IMR-90 (cell line): ENCODE measurements at regions not wholly inside any gene's neighbourhood (a gene's known extent, or its start where the extent isn't known, plus 50 kb on each side); places are given as distances from the start of the nearest gene placed in this dataset.

Experiments used
- ATAC-seq: fragments of 200-7000 bp; cut with Tn5 transposase; 2 replicates; pipeline ENCODE4 v1.9.1; 2020; ENCODE audit warnings: low read depth, mild to moderate bottlenecking, moderate library complexity
- BruUV-seq: library from RNA; stranded (reverse); fragments of 400-500 nt; replicated peaks from 2 replicates; lab custom pipeline; 2021; lab: Mats Ljungman, UMichigan
- CTCF ChIA-PET: fragments of 300-600 bp; formaldehyde crosslinking; extraction: SDS; loops from one replicate; lab custom pipeline; 2021; ENCODE audit warnings: antibody characterized with exemption; lab: Yijun Ruan, JAX
- POLR2A ChIA-PET: fragments of 300-600 bp; sonication (Branson Sonifier 250); formaldehyde crosslinking; loops from one replicate; lab custom pipeline; 2022; ENCODE audit warnings: antibody characterized with exemption; ENCODE audit not compliant: unreplicated experiment; lab: Charles Lee
- DNase-seq: peaks from one replicate; pipeline ENCODE4 v3.0.0; 2013
- H2AFZ ChIP-seq: replicated peaks from 2 replicates; pipeline ENCODE3; 2013; ENCODE audit warnings: low read length, mild to moderate bottlenecking; ENCODE audit not compliant: poor library complexity
- H2AK5ac ChIP-seq: 2 replicates; pipeline ENCODE4 v1.6.1; 2013; ENCODE audit warnings: low read depth, low read length, inconsistent platforms
- H2AK9ac ChIP-seq: replicated peaks from 2 replicates; pipeline ENCODE3; 2013; ENCODE audit warnings: mild to moderate bottlenecking, low read depth, low read length, moderate library complexity; ENCODE audit not compliant: poor library complexity
- H2BK120ac ChIP-seq: 2 replicates; pipeline ENCODE4 v1.6.1; 2013; ENCODE audit warnings: low read depth, low read length, inconsistent platforms
- H2BK15ac ChIP-seq: 3 replicates; pipeline ENCODE4 v1.6.1; 2013; ENCODE audit warnings: low read depth, low read length, inconsistent platforms
- H2BK20ac ChIP-seq: 2 replicates; pipeline ENCODE4 v1.6.1; 2013; ENCODE audit warnings: low read depth, mild to moderate bottlenecking, inconsistent platforms, low read length, moderate library complexity
- H2BK5ac ChIP-seq: 2 replicates; pipeline ENCODE4 v1.6.1; 2013; ENCODE audit warnings: mild to moderate bottlenecking, low read depth, low read length, inconsistent platforms; ENCODE audit not compliant: poor library complexity, severe bottlenecking
- H3K14ac ChIP-seq: replicated peaks from 2 replicates; pipeline ENCODE4 v1.6.1; 2013; ENCODE audit warnings: low read depth, low read length, inconsistent platforms
- H3K18ac ChIP-seq: 2 replicates; pipeline ENCODE4 v1.6.1; 2013; ENCODE audit warnings: low read depth, low read length, control low read depth
- H3K23ac ChIP-seq: 2 replicates; pipeline ENCODE4 v1.6.1; 2013; ENCODE audit warnings: low read depth, low read length, inconsistent platforms
- H3K27ac ChIP-seq: 2 replicates; pipeline ENCODE4 v1.5.1; 2013; ENCODE audit warnings: mild to moderate bottlenecking, control low read depth, low read length; ENCODE audit not compliant: insufficient read depth
- H3K27me3 ChIP-seq: 2 replicates; pipeline ENCODE4 v1.6.1; 2013; ENCODE audit warnings: low read length; ENCODE audit not compliant: control insufficient read depth, insufficient read depth
- H3K36me3 ChIP-seq: 2 replicates; pipeline ENCODE4 v1.6.1; 2013; ENCODE audit warnings: low read length, mixed read lengths; ENCODE audit not compliant: control insufficient read depth, insufficient read depth
- H3K4ac ChIP-seq: 2 replicates; pipeline ENCODE4 v1.6.1; 2013; ENCODE audit warnings: low read depth, low read length, inconsistent platforms
- H3K4me1 ChIP-seq: 2 replicates; pipeline ENCODE4 v1.6.1; 2013; ENCODE audit warnings: low read length, mixed read lengths; ENCODE audit not compliant: control insufficient read depth, insufficient read depth
- H3K4me2 ChIP-seq: 2 replicates; pipeline ENCODE4 v1.6.1; 2013; ENCODE audit warnings: low read depth, mild to moderate bottlenecking, control low read depth, low read length, moderate library complexity
- H3K4me3 ChIP-seq: 2 replicates; pipeline ENCODE4 v1.5.1; 2013; ENCODE audit warnings: low read depth, mild to moderate bottlenecking, control low read depth, low read length, moderate library complexity; ENCODE audit not compliant: insufficient read depth
- H3K56ac ChIP-seq: 2 replicates; pipeline ENCODE4 v1.6.1; 2013; ENCODE audit warnings: low read length, inconsistent platforms; ENCODE audit not compliant: insufficient read depth; ENCODE audit errors: extremely low read depth
- H3K79me1 ChIP-seq, 2 experiments: 2 replicates each; pipeline ENCODE4 v1.6.1; 2013; ENCODE audit warnings: low read length in 2 of 2, inconsistent platforms in 1 of 2, low read depth in 1 of 2
- H3K9ac ChIP-seq: 2 replicates; pipeline ENCODE4 v1.6.1; 2013; ENCODE audit warnings: low read depth, low read length, control low read depth
- H3K9me1 ChIP-seq: 2 replicates; pipeline ENCODE4 v1.6.1; 2013; ENCODE audit warnings: low read length, inconsistent platforms; ENCODE audit not compliant: insufficient read depth
- H3K9me3 ChIP-seq: 2 replicates; pipeline ENCODE4 v1.6.1; 2013; ENCODE audit warnings: low read length; ENCODE audit not compliant: control insufficient read depth, insufficient read depth
- H4K20me1 ChIP-seq: 2 replicates; pipeline ENCODE4 v1.6.1; 2013; ENCODE audit warnings: low read length, inconsistent platforms; ENCODE audit not compliant: insufficient read depth
- H4K5ac ChIP-seq: 2 replicates; pipeline ENCODE4 v1.6.1; 2013; ENCODE audit warnings: mild to moderate bottlenecking, low read depth, low read length, control low read depth
- H4K8ac ChIP-seq, 2 experiments: 2 replicates each; pipeline ENCODE4 v1.6.1; 2013; ENCODE audit warnings: low read depth in 2 of 2, low read length in 2 of 2, control low read depth in 1 of 2, inconsistent platforms in 1 of 2
- H4K91ac ChIP-seq: 2 replicates; pipeline ENCODE4 v1.6.1; 2013; ENCODE audit warnings: low read depth, low read length, inconsistent platforms; ENCODE audit not compliant: insufficient read depth
- BHLHE40 ChIP-seq: fragments of 150-350 bp; IDR thresholded peaks from 2 replicates; pipeline ENCODE4 v1.6.1; 2016; ENCODE audit warnings: mild to moderate bottlenecking, low read depth, low read length
- CEBPB ChIP-seq: IDR thresholded peaks from 2 replicates; pipeline ENCODE4 v1.6.1; 2012; ENCODE audit warnings: low read depth, low read length, improper control_type of control experiment
- FOS ChIP-seq: fragments of 150-350 bp; IDR thresholded peaks from 2 replicates; pipeline ENCODE4 v1.6.1; 2016; ENCODE audit warnings: low read depth, low read length
- MAZ ChIP-seq: IDR thresholded peaks from 2 replicates; pipeline ENCODE4 v1.6.1; 2012; ENCODE audit warnings: low read depth, mild to moderate bottlenecking, low read length, improper control_type of control experiment, moderate library complexity, borderline replicate concordance
- MXI1 ChIP-seq: IDR thresholded peaks from 2 replicates; pipeline ENCODE4 v1.6.1; 2012; ENCODE audit warnings: low read depth, mild to moderate bottlenecking, low read length, moderate library complexity, borderline replicate concordance
- NFE2L2 ChIP-seq: fragments of 150-350 bp; IDR thresholded peaks from 2 replicates; pipeline ENCODE4 v1.6.1; 2016; ENCODE audit warnings: low read depth, mild to moderate bottlenecking, low read length
- POLR2A ChIP-seq: IDR thresholded peaks from 2 replicates; pipeline ENCODE4 v1.6.1; 2012; ENCODE audit warnings: mild to moderate bottlenecking, low read depth, low read length
- RAD21 ChIP-seq: IDR thresholded peaks from 2 replicates; pipeline ENCODE4 v1.6.1; 2012; ENCODE audit warnings: low read length, improper control_type of control experiment
- RCOR1 ChIP-seq: IDR thresholded peaks from 2 replicates; pipeline ENCODE4 v1.6.1; 2012; ENCODE audit warnings: mild to moderate bottlenecking, low read length, improper control_type of control experiment; ENCODE audit not compliant: insufficient replicate concordance
- RFX5 ChIP-seq: IDR thresholded peaks from 2 replicates; pipeline ENCODE4 v1.8.0; 2012; ENCODE audit warnings: low read depth, mild to moderate bottlenecking, low read length, moderate library complexity
- SMC3 ChIP-seq: fragments of 150-350 bp; IDR thresholded peaks from 2 replicates; pipeline ENCODE4 v1.6.1; 2016; ENCODE audit warnings: low read depth, mild to moderate bottlenecking, antibody characterized with exemption, low read length, moderate library complexity
- USF2 ChIP-seq: fragments of 150-350 bp; IDR thresholded peaks from 2 replicates; pipeline ENCODE4 v1.6.1; 2017; ENCODE audit warnings: mild to moderate bottlenecking, antibody characterized with exemption, low read length, low read depth
- WGBS, 2 experiments: methylation state at CpG; one replicate each; pipeline versions ENCODE4 v1.1.5 to v1.1.7; 2013; ENCODE audit warnings: missing lambda C conversion rate in 2 of 2; ENCODE audit not compliant: insufficient read length in 1 of 2; ENCODE audit errors: extremely low coverage in 2 of 2; 5-methylcytosine and 5-hydroxymethylcytosine counted together
- dilution Hi-C: fragments of 300-500 bp; cut with HindIII; formaldehyde crosslinking; loops from one replicate; pipeline ENCODE4 v1.14.3; 2018; ENCODE audit warnings: low sequenced_read_pairs; ENCODE audit not compliant: unreplicated experiment
- in situ Hi-C: fragments of 300-500 bp; cut with MboI; formaldehyde crosslinking; loops from 3 replicates; pipeline ENCODE4 v1.14.3; 2019; ENCODE audit warnings: low sequenced_read_pairs, inconsistent platforms, mixed read lengths
- intact Hi-C: fragments of 100-400 bp; cut with micrococcal nuclease; formaldehyde crosslinking; loops from 2 replicates; pipeline ENCODE4 v1.10.0; 2022
- TF ChIP-seq, protein P1 (sequence below): fragments of 150-350 bp; IDR thresholded peaks from 2 replicates; pipeline ENCODE4 v1.6.1; 2016; ENCODE audit warnings: low read depth, mild to moderate bottlenecking, low read length, moderate library complexity, borderline replicate concordance

- H3K27me3 ChIP-seq: no peaks in the 10 kb centered on the region
- peak overlapping the region; percentile 52; the same call in 1 of the 2 replicates for H2BK120ac ChIP-seq
- no peak overlapping the region for H2BK15ac ChIP-seq
- H2AFZ ChIP-seq: no peak overlapping the region
- H3K4me2 ChIP-seq: no peak overlapping the region
- no peak overlapping the region for H4K8ac ChIP-seq
- ChIA-PET CTCF (no interaction called here), POLR2A (no interaction called here)
- WGBS, 2 experiments: 56% methylated on average over 2 of the region's 4 CpGs; no CpG with 5 or more reads in 1 of the 2 experiments
- H2BK5ac ChIP-seq: no peak overlapping the region
- no peaks in the 10 kb centered on the region for H3K9me1 ChIP-seq
- H2AK5ac ChIP-seq: no peak overlapping the region
- no peak for ATAC-seq
- no peaks in the 10 kb centered on the region for H3K9me3 ChIP-seq
- dilution Hi-C loops: no loop called here
- H3K56ac ChIP-seq: no peak overlapping the region
- H2BK20ac ChIP-seq: peak overlapping the region; percentile 60; the same call in 1 of the 2 replicates
- intact Hi-C loops: no loop called here
- peaks cover 1% of the 10 kb centered on the region; the same call in 1 of the 2 replicates for H3K4me1 ChIP-seq
- peak; percentile 30 for DNase-seq
- H4K5ac ChIP-seq: no peak overlapping the region
- H3K18ac ChIP-seq: no peak overlapping the region
- H3K4ac ChIP-seq: peak overlapping the region; percentile 56; the same call in 1 of the 2 replicates
- no TSS peak for BruUV-seq
- H3K4me3 ChIP-seq: no peak overlapping the region
- no peak overlapping the region for H3K27ac ChIP-seq
- no peak overlapping the region for H4K91ac ChIP-seq
- no peak overlapping the region for H2AK9ac ChIP-seq
- H3K9ac ChIP-seq: no peak overlapping the region
- H3K36me3 ChIP-seq: no peaks in the 10 kb centered on the region
- H3K79me1 ChIP-seq: no peaks in the 10 kb centered on the region
- no peak overlapping the region for H3K14ac ChIP-seq
- in situ Hi-C loops: no loop called here
- no peak for TF ChIP-seq BHLHE40
- no peak for TF ChIP-seq RFX5
- no peak for TF ChIP-seq NFE2L2
- TF ChIP-seq RCOR1: no peak
- TF ChIP-seq FOS: no peak
- no peak for TF ChIP-seq SMC3
- TF ChIP-seq POLR2A: no peak
- no peak for TF ChIP-seq CEBPB
- no peak for TF ChIP-seq MXI1
- TF ChIP-seq MAZ: no peak
- TF ChIP-seq, protein P1, sequence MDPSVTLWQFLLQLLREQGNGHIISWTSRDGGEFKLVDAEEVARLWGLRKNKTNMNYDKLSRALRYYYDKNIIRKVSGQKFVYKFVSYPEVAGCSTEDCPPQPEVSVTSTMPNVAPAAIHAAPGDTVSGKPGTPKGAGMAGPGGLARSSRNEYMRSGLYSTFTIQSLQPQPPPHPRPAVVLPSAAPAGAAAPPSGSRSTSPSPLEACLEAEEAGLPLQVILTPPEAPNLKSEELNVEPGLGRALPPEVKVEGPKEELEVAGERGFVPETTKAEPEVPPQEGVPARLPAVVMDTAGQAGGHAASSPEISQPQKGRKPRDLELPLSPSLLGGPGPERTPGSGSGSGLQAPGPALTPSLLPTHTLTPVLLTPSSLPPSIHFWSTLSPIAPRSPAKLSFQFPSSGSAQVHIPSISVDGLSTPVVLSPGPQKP: no peak
- TF ChIP-seq RAD21: no peak
- no peak for TF ChIP-seq USF2
- H3K23ac ChIP-seq: no peak overlapping the region
- H4K20me1 ChIP-seq: no peaks in the 10 kb centered on the region
These were observed 227.1 kb upstream of the CCDC179 start for GRCh38 chr11:23087407-23087806.
